T47D (cell line): ENCODE measurements at regions not wholly inside any gene's neighbourhood (a gene's known extent, or its start where the extent isn't known, plus 50 kb on each side); places are given as distances from the start of the nearest gene placed in this dataset.
"Not testable (repeated sequence)": the region's sequence is repeated elsewhere in the genome, so short reads cannot be mapped to it uniquely, and the experiment has no call there.

Experiments
- DNase-seq, 2 experiments: peaks; one replicate each; pipeline versions ENCODE4 v3.0.0 to v3.0.0-alpha.2; 2011 to 2012; ENCODE audit warnings: low read depth in 1 of 2, low spot score in 1 of 2
- JUND ChIP-seq: IDR thresholded peaks from 2 replicates; pipeline ENCODE4 v1.6.1; 2012; ENCODE audit warnings: low read depth
- in situ Hi-C: cut with HindIII; loops from 2 replicates; pipeline ENCODE4 v1.10.0; 2016; ENCODE audit warnings: low sequenced_read_pairs, low pct_unique_long_range_greater_than_20kb

DNA sequence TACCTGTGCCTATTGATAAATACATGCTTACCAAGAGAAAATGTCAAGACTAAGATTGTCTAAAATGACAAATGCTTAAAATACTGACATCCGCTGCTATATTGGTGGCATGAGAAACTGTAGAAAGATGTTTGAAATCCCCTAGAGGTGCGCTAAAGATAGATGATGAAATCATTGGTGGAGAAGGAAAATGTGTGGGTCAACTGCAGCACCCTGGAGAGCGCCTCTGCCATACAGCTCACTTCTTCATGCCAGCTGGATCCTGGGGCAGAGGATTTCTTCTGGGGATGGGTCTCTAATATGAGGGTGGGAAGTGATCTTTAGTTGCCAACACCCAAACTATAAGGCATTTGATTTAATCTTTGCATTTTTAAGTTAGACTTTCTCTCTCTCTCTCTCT, 680.4 kb upstream of the POM121L12 start:
- DNase-seq, result peak; percentile 52 to 67
- in situ Hi-C loops, result no loop called here
- no peak for TF ChIP-seq JUND

- no peak for DNase-seq
- in situ Hi-C loops, result no loop called here
- TF ChIP-seq JUND, result no peak
Observed at GRCh38 chr7:52352013-52352981, 683.1 kb upstream of the POM121L12 start.

GRCh38 chr7:52344015-52344414, 691.4 kb upstream of the POM121L12 start:
- no peak for TF ChIP-seq JUND
- in situ Hi-C loops, result no loop called here
- no peak for DNase-seq

GRCh38 chr7:52340067-52340466, 695.4 kb upstream of the POM121L12 start:
- DNase-seq, result no peak
- no peak for TF ChIP-seq JUND
- in situ Hi-C loops, result no loop called here

GRCh38 chr7:52328328-52328727, 707.1 kb upstream of the POM121L12 start:
- in situ Hi-C loops, result not testable (repeated sequence)
- peak in 1 of 2 experiments; percentile 25 for DNase-seq

- in situ Hi-C loops, result no loop called here
- TF ChIP-seq JUND, result no peak
- DNase-seq, result no peak
Observed at GRCh38 chr7:52325237-52325636, 710.2 kb upstream of the POM121L12 start.

DNA sequence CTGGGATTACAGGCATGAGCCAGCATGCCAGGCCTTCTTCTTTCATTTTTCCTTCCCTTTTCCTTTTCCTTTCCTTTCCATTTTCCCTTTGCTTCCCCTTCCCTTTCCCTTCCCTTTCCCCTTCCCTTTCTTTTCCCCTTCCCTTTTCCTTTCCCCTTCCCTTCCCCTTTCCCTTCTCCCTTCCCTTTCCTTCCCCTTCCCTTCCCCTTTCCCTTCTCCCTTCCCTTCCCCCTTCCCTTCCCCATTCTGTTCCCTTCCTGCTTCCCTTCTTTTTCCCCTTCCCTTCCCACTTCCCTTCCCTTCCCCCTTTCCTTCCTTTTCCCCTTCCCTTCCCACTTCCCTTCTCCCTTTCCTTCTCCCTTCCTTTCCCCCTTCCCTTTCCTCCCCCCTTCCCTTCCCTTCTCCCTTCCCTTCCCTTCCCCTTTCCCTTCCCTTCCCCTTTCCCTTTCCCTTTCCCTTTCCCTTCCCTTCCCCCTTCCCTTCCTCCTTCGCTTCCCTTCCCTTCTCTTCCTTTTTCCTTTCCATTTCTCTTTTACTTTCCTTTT, 712.2 kb upstream of the POM121L12 start:
- TF ChIP-seq JUND, result no peak
- no peak for DNase-seq
- in situ Hi-C loops, result no loop called here

DNA sequence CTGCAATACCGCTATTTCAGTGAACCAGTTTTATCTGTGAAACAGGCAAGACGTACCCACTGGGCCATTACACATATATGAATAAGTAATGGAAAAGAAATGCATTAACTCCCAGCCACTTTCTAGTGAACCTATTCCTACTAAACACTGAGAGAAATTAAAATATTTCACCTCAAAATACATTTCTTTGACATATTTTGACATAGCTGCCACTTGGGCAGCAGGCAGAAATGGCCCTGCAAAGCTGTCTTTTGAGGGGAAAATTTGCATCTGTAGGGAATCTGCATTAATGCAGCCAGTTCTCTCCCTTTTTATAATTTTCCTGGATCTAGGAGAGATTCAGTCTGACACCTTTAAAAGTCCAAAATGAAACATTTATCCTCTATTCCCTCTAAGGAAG, 714.8 kb upstream of the POM121L12 start:
- no peak for DNase-seq
- TF ChIP-seq JUND, result no peak
- in situ Hi-C loops, result no loop called here

- DNase-seq, result no peak
- no peak for TF ChIP-seq JUND
- in situ Hi-C loops, result no loop called here
Observed at GRCh38 chr7:52317921-52318320, 717.5 kb upstream of the POM121L12 start.

GRCh38 chr7:52311886-52312285, 723.5 kb upstream of the POM121L12 start:
- TF ChIP-seq JUND, result no peak
- DNase-seq, result no peak

GRCh38 chr7:52309631-52310030, 725.8 kb upstream of the POM121L12 start:
- in situ Hi-C loops, result no loop called here
- DNase-seq, result no peak
- TF ChIP-seq JUND, result no peak

More at GRCh38 chr7:52311886-52312285, 723.5 kb upstream of the POM121L12 start:
- in situ Hi-C loops, result no loop called here

DNA sequence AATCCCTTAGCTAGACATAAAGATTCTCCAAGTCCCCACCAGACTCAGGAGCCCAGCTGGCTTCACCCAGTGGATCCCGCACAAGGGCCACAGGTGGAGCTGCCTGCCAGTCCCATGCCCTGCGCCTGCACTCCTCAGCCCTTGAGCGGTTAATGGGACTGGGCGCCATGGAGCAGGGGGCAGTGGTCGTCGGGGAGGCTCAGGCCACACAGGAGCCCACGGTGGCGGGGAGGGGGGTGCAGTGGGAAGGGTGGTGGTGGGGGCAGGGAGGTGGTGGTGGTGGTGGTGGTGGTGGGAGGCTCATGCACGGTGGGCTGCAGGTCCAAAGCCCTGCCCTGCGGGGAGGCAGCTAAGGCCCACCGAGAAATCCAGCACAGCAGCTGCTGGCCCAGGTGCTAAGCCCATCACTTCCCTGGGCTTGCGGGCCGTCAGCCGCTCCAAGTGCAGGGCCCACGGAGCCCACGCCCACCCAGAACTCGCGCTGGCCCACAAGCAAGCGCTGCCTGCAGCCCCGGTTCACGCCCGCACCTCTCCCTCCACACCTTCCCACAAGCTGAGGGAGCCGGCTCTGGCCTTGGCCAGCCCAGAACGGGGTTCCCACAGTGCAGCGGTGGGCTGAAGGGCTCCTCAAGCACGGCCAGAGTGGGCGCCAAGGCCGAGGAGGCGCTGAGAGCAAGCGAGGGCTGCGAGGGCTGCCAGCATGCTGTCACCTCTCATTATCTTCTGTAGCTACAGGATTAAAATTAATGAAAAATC, 732.5 kb upstream of the POM121L12 start:
- no peak for TF ChIP-seq JUND

GRCh38 chr7:52297128-52297527, 738.3 kb upstream of the POM121L12 start:
- in situ Hi-C loops, result no loop called here
- no peak for TF ChIP-seq JUND
- no peak for DNase-seq

More for the DNA sequence above, 732.5 kb upstream of the POM121L12 start:
- no peak for DNase-seq
- in situ Hi-C loops, result no loop called here
